Spleen (tissue), 7 donors: ENCODE measurements at regions not wholly inside any gene's neighbourhood (a gene's known extent, or its start where the extent isn't known, plus 50 kb on each side); places are given as distances from the start of the nearest gene placed in this dataset.
"Not testable (repeated sequence)": the region's sequence is repeated elsewhere in the genome, so short reads cannot be mapped to it uniquely, and the experiment has no call there.

Experiments
- POLR2A ChIP-seq, 3 donors: fragments of 450-650 bp; IDR thresholded peaks; one replicate each; pipeline ENCODE4 v1.5.1; 2017; ENCODE audit warnings: antibody characterized with exemption in 3 of 3, mild to moderate bottlenecking in 1 of 3
- TF ChIP-seq, protein P1 (sequence below), 11 experiments: fragments of 200-600 bp in 7 of 11; fragments of 450-650 bp in 4 of 11; sonication (generic) in 4 of 11; IDR thresholded peaks in 8 of 11; conservative IDR thresholded peaks in 3 of 11; 1 replicate in 7 of 11; 2 replicates in 4 of 11; pipeline versions ENCODE4 v1.4.0 to v1.8.0; 2016 to 2021; ENCODE audit warnings: antibody characterized with exemption in 11 of 11, inconsistent platforms in 4 of 11, mild to moderate bottlenecking in 1 of 11
- donor health status: DM: no; HTN: no; CAD: no; lungs with moderate emphysema.
- donor health status: DM: no; HTN: no; CAD: no.
- donor health status: DM: no; HTN: no; CAD: no.

GRCh38 chr2:107572890-107573289, 253.8 kb upstream of the RGPD4 start:
- TF ChIP-seq, protein P1, sequence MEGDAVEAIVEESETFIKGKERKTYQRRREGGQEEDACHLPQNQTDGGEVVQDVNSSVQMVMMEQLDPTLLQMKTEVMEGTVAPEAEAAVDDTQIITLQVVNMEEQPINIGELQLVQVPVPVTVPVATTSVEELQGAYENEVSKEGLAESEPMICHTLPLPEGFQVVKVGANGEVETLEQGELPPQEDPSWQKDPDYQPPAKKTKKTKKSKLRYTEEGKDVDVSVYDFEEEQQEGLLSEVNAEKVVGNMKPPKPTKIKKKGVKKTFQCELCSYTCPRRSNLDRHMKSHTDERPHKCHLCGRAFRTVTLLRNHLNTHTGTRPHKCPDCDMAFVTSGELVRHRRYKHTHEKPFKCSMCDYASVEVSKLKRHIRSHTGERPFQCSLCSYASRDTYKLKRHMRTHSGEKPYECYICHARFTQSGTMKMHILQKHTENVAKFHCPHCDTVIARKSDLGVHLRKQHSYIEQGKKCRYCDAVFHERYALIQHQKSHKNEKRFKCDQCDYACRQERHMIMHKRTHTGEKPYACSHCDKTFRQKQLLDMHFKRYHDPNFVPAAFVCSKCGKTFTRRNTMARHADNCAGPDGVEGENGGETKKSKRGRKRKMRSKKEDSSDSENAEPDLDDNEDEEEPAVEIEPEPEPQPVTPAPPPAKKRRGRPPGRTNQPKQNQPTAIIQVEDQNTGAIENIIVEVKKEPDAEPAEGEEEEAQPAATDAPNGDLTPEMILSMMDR (IDR thresholded peaks at IDR 0.05 in 8 of 11, conservative IDR thresholded peaks at IDR 0.05 in 3 of 11) = not testable (repeated sequence)
- TF ChIP-seq POLR2A (IDR thresholded peaks at IDR 0.05) = not testable (repeated sequence)
